BE2C (cell line): ENCODE measurements at regions not wholly inside any gene's neighbourhood (a gene's known extent, or its start where the extent isn't known, plus 50 kb on each side); places are given as distances from the start of the nearest gene placed in this dataset.
A peak's percentile ranks its signal among the peaks of the same experiment; 100 is the strongest.

Experiments used
- DNase-seq: peaks from one replicate; pipeline ENCODE4 v3.0.0-alpha.2; 2020
- H3K27me3 ChIP-seq: fragments of 250-450 bp; sonication (Bioruptor Pico); 2 replicates; pipeline ENCODE4 v1.5.1; 2020; ENCODE audit warnings: mild to moderate bottlenecking
- H3K36me3 ChIP-seq: fragments of 250-450 bp; sonication (Bioruptor Pico); 2 replicates; pipeline ENCODE4 v1.5.1; 2020; ENCODE audit warnings: mild to moderate bottlenecking
- H3K4me1 ChIP-seq: fragments of 250-450 bp; sonication (Bioruptor Pico); 2 replicates; pipeline ENCODE4 v1.5.1; 2020
- H3K4me3 ChIP-seq: 2 replicates; pipeline ENCODE4 v1.5.1; 2011; ENCODE audit warnings: low read depth, low read length
- H3K9me3 ChIP-seq: fragments of 250-450 bp; sonication (Bioruptor Pico); 2 replicates; pipeline ENCODE4 v1.5.1; 2020
- CTCF ChIP-seq: IDR thresholded peaks from 2 replicates; pipeline ENCODE4 v1.5.1; 2012; ENCODE audit warnings: mild to moderate bottlenecking, low read depth, low read length

- DNase-seq: no peak
- Histone ChIP-seq H3K4me3 (no peak overlapping the region), H3K36me3 (no peaks in the 10 kb centered on the region), H3K9me3 (no peaks in the 10 kb centered on the region), H3K4me1 (no peaks in the 10 kb centered on the region), H3K27me3 (no peaks in the 10 kb centered on the region)
- TF ChIP-seq CTCF: no peak
Measured at GRCh38 chr4:27835851-27836250, 975.2 kb downstream of the STIM2 start.

- Histone ChIP-seq H3K4me3 (no peak overlapping the region), H3K4me1 (no peaks in the 10 kb centered on the region), H3K36me3 (no peaks in the 10 kb centered on the region), H3K9me3 (no peaks in the 10 kb centered on the region), H3K27me3 (no peaks in the 10 kb centered on the region)
- TF ChIP-seq CTCF: no peak
- no peak for DNase-seq
Measured at GRCh38 chr4:27836523-27836922, 975.9 kb downstream of the STIM2 start.

- TF ChIP-seq CTCF: no peak
- Histone ChIP-seq H3K4me3 (no peak overlapping the region), H3K9me3 (no peaks in the 10 kb centered on the region), H3K27me3 (no peaks in the 10 kb centered on the region), H3K36me3 (no peaks in the 10 kb centered on the region), H3K4me1 (no peaks in the 10 kb centered on the region)
- DNase-seq: no peak
Measured at GRCh38 chr4:27843776-27844175, 983.1 kb downstream of the STIM2 start.

- no peak for TF ChIP-seq CTCF
- H3K4me1 ChIP-seq: no peaks in the 10 kb centered on the region
- DNase-seq: no peak
Measured at GRCh38 chr4:27844376-27844775, 983.7 kb downstream of the STIM2 start.

GRCh38 chr4:27846951-27847350, 986.3 kb downstream of the STIM2 start:
- Histone ChIP-seq H3K27me3 (no peaks in the 10 kb centered on the region), H3K4me3 (no peak overlapping the region), H3K36me3 (no peaks in the 10 kb centered on the region), H3K4me1 (no peaks in the 10 kb centered on the region), H3K9me3 (no peaks in the 10 kb centered on the region; the same call in 1 of the 2 replicates)
- TF ChIP-seq CTCF: no peak
- DNase-seq: no peak

More at GRCh38 chr4:27844376-27844775, 983.7 kb downstream of the STIM2 start:
- Histone ChIP-seq H3K27me3 (no peaks in the 10 kb centered on the region), H3K9me3 (no peaks in the 10 kb centered on the region), H3K36me3 (no peaks in the 10 kb centered on the region), H3K4me3 (no peak overlapping the region)

GRCh38 chr4:27861381-27861787, 1000.7 kb downstream of the STIM2 start:
- no peaks in the 10 kb centered on the region for H3K27me3 ChIP-seq
- no peaks in the 10 kb centered on the region for H3K9me3 ChIP-seq
- H3K4me3 ChIP-seq: no peak overlapping the region
- peak; percentile 48 for TF ChIP-seq CTCF
- peak; percentile 14 for DNase-seq
- H3K36me3 ChIP-seq: no peaks in the 10 kb centered on the region
- H3K4me1 ChIP-seq: no peaks in the 10 kb centered on the region
